Adrenal gland (tissue), 5 donors: ENCODE measurements at regions not wholly inside any gene's neighbourhood (a gene's known extent, or its start where the extent isn't known, plus 50 kb on each side); places are given as distances from the start of the nearest gene placed in this dataset.

ENCODE experiments used
- POLR2A ChIP-seq, 2 donors: fragments of 450-650 bp; IDR thresholded peaks; one replicate each; pipeline ENCODE4 v1.6.1; 2017; ENCODE audit warnings: antibody characterized with exemption in 2 of 2, mild to moderate bottlenecking in 2 of 2, moderate library complexity in 1 of 2
- TF ChIP-seq, protein P1 (sequence below), 6 experiments: fragments of 450-650 bp in 4 of 6; fragments of 200-600 bp in 2 of 6; sonication (generic) in 1 of 6; IDR thresholded peaks; 1 replicate in 5 of 6; 2 replicates in 1 of 6; pipeline versions ENCODE4 v1.5.1 to v1.8.0; 2016 to 2021; ENCODE audit warnings: antibody characterized with exemption in 6 of 6, mild to moderate bottlenecking in 2 of 6, moderate library complexity in 1 of 6
- donor health status: DM: no; HTN: no; CAD: no.

DNA sequence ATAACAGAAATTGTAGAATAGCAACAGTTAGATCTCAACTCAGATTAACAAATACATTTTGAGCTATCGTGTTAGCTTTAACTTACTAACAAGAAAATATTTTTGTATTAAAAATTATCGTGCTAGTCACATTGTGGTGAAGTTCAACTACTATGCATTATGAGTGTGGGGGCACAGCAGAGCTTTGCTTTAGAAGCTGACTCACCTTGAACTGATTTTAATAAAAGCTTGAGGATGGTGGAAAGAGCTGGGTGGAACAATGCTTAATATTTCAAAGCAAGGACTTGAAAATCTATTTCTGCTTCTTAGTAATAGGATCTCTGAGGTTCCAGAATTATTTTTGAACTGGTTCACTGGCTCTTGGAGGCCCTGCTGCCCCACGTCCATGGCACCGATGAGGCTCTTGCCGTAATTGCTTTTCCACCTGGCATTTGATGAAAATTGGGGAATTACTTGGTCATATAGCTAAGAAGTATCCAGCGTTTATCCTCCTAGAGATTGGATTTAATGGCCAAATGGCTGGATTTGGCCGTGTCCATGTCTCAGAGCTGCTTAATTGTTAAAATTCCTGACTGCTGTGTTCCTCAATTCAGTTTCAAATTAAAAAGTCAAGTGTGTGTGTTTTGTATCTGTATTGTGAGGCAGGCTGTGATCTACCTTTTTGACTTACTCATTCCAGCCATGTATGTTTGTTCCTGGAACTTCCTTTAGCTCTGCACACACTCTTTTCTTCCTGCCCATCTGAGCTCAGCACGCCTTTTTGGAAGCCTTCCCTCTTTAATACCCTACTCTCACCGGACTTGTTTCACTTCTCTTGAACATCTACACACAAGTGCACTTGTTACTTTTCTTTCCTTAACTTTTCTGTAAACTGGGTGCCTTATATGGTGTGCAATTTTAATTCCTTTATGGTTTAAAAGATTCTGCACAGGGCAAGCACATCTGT lies 66.6 kb upstream of the LIMCH1 start:
- TF ChIP-seq, protein P1, sequence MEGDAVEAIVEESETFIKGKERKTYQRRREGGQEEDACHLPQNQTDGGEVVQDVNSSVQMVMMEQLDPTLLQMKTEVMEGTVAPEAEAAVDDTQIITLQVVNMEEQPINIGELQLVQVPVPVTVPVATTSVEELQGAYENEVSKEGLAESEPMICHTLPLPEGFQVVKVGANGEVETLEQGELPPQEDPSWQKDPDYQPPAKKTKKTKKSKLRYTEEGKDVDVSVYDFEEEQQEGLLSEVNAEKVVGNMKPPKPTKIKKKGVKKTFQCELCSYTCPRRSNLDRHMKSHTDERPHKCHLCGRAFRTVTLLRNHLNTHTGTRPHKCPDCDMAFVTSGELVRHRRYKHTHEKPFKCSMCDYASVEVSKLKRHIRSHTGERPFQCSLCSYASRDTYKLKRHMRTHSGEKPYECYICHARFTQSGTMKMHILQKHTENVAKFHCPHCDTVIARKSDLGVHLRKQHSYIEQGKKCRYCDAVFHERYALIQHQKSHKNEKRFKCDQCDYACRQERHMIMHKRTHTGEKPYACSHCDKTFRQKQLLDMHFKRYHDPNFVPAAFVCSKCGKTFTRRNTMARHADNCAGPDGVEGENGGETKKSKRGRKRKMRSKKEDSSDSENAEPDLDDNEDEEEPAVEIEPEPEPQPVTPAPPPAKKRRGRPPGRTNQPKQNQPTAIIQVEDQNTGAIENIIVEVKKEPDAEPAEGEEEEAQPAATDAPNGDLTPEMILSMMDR (IDR thresholded peaks at IDR 0.05): no peak
- TF ChIP-seq POLR2A (IDR thresholded peaks at IDR 0.05): no peak
